ENCODE measurements at regions not wholly inside any gene's neighbourhood (a gene's known extent, or its start where the extent isn't known, plus 50 kb on each side); places are given as distances from the start of the nearest gene placed in this dataset.

GRCh38 chr4:124933521-124933920 lies 221.0 kb upstream of the ANKRD50 start:
- TF ChIP-seq POLR2A (IDR thresholded peaks at IDR 0.05; ENCODE audit: low read length) (no peak), GATA1 (IDR thresholded peaks at IDR 0.05; ENCODE audit: low read depth, low read length) (no peak)

Measured in erythroblast (primary cell).